ENCODE measurements at regions not wholly inside any gene's neighbourhood (a gene's known extent, or its start where the extent isn't known, plus 50 kb on each side); places are given as distances from the start of the nearest gene placed in this dataset.

GRCh38 chr11:116413301-116414242 lies 359.2 kb downstream of the BUD13 start:
- DNase-seq (ENCODE audit: low read depth): no peak

GRCh38 chr11:116412118-116412889 lies 360.5 kb downstream of the BUD13 start:
- no peak for DNase-seq (ENCODE audit: low read depth)

- DNase-seq (ENCODE audit: low read depth): no peak
Measured at GRCh38 chr11:116409238-116409637, 363.5 kb downstream of the BUD13 start.

GRCh38 chr11:116406042-116406441 lies 366.7 kb downstream of the BUD13 start:
- no peak for DNase-seq (ENCODE audit: low read depth)

GRCh38 chr11:116404462-116404798 lies 368.4 kb downstream of the BUD13 start:
- no peak for DNase-seq (ENCODE audit: low read depth)

GRCh38 chr11:116403794-116404461 lies 368.9 kb downstream of the BUD13 start:
- no peak for DNase-seq (ENCODE audit: low read depth)

- DNase-seq (ENCODE audit: low read depth): no peak
Measured at GRCh38 chr11:116400081-116400480, 372.7 kb downstream of the BUD13 start.

GRCh38 chr11:116397602-116398084 lies 375.1 kb downstream of the BUD13 start:
- no peak for DNase-seq (ENCODE audit: low read depth)

- no peak for DNase-seq (ENCODE audit: low read depth)
Measured at GRCh38 chr11:116396331-116396730, 376.5 kb downstream of the BUD13 start.

GRCh38 chr11:116394022-116394421 lies 378.8 kb downstream of the BUD13 start:
- no peak for DNase-seq (ENCODE audit: low read depth)

- no peak for DNase-seq (ENCODE audit: low read depth)
Measured at GRCh38 chr11:116390963-116391362, 381.8 kb downstream of the BUD13 start.

- DNase-seq (ENCODE audit: low read depth): no peak
Measured at GRCh38 chr11:116388146-116388545, 384.6 kb downstream of the BUD13 start.

GRCh38 chr11:116387641-116388040 lies 385.1 kb downstream of the BUD13 start:
- no peak for DNase-seq (ENCODE audit: low read depth)

- DNase-seq (ENCODE audit: low read depth): no peak
Measured at GRCh38 chr11:116386118-116386699, 386.6 kb downstream of the BUD13 start.

- no peak for DNase-seq (ENCODE audit: low read depth)
Measured at GRCh38 chr11:116384876-116385275, 387.9 kb downstream of the BUD13 start.

GRCh38 chr11:116384407-116384806 lies 388.4 kb downstream of the BUD13 start:
- DNase-seq (ENCODE audit: low read depth): no peak

- no peak for DNase-seq (ENCODE audit: low read depth)
Measured at GRCh38 chr11:116379185-116379828, 393.5 kb downstream of the BUD13 start.

- no peak for DNase-seq (ENCODE audit: low read depth)
Measured at GRCh38 chr11:116376547-116376946, 396.2 kb downstream of the BUD13 start.

GRCh38 chr11:116376054-116376453 lies 396.7 kb downstream of the BUD13 start:
- no peak for DNase-seq (ENCODE audit: low read depth)

- DNase-seq (ENCODE audit: low read depth): no peak
Measured at GRCh38 chr11:116375221-116375620, 397.6 kb downstream of the BUD13 start.

GRCh38 chr11:116374085-116374484 lies 398.7 kb downstream of the BUD13 start:
- DNase-seq (ENCODE audit: low read depth): no peak

Data from iris pigment epithelial cell (primary cell).